A673 (cell line): ENCODE measurements at regions not wholly inside any gene's neighbourhood (a gene's known extent, or its start where the extent isn't known, plus 50 kb on each side); places are given as distances from the start of the nearest gene placed in this dataset.

Experiments used
- BruUV-seq: library from RNA; stranded (reverse); fragments of 400-500 nt; replicated peaks from 2 replicates; lab custom pipeline; 2021; lab: Mats Ljungman, UMichigan
- CTCF ChIA-PET: fragments of 300-600 bp; sonication (Branson Sonifier 250); formaldehyde crosslinking; loops from one replicate; lab custom pipeline; 2022; ENCODE audit warnings: antibody characterized with exemption; lab: Charles Lee
- POLR2A ChIA-PET: fragments of 300-600 bp; sonication (Branson Sonifier 250); formaldehyde crosslinking; loops from one replicate; lab custom pipeline; 2022; ENCODE audit warnings: antibody characterized with exemption; ENCODE audit not compliant: low non-redundant PET; lab: Charles Lee
- DNase-seq: peaks from one replicate; pipeline ENCODE4 v3.0.0-alpha.2; 2015; ENCODE audit warnings: low spot score
- H3K27ac ChIP-seq: fragments of 200-600 bp; sonication (generic); 2 replicates; pipeline ENCODE4 v1.5.1; 2016; ENCODE audit warnings: mixed run types, low read depth, mild to moderate bottlenecking, mixed read lengths, antibody characterized with exemption, low read length; ENCODE audit not compliant: poor library complexity, severe bottlenecking
- H3K27me3 ChIP-seq: fragments of 200-600 bp; sonication (generic); replicated peaks from 2 replicates; pipeline ENCODE4 v1.6.1; 2017; ENCODE audit warnings: mixed run types, low read depth, mild to moderate bottlenecking, mixed read lengths, antibody characterized with exemption, low read length; ENCODE audit not compliant: insufficient read depth, poor library complexity
- H3K36me3 ChIP-seq: fragments of 200-600 bp; sonication (generic); 2 replicates; pipeline ENCODE4 v1.6.1; 2016; ENCODE audit warnings: mixed run types, mild to moderate bottlenecking, mixed read lengths, antibody characterized with exemption, low read length; ENCODE audit not compliant: insufficient read depth, poor library complexity, severe bottlenecking
- H3K4me1 ChIP-seq: fragments of 200-600 bp; sonication (generic); 2 replicates; pipeline ENCODE4 v1.6.1; 2017; ENCODE audit warnings: mixed run types, mild to moderate bottlenecking, mixed read lengths, antibody characterized with exemption, low read length; ENCODE audit not compliant: insufficient read depth, poor library complexity, severe bottlenecking
- H3K4me3 ChIP-seq: fragments of 200-600 bp; sonication (generic); 2 replicates; pipeline ENCODE4 v1.5.1; 2016; ENCODE audit warnings: low read depth, mixed run types, mild to moderate bottlenecking, mixed read lengths, low read length; ENCODE audit not compliant: poor library complexity, severe bottlenecking
- H3K9me3 ChIP-seq: fragments of 200-600 bp; sonication (generic); 2 replicates; pipeline ENCODE4 v1.6.1; 2016; ENCODE audit warnings: mixed run types, low read depth, mild to moderate bottlenecking, mixed read lengths, antibody characterized with exemption, low read length; ENCODE audit not compliant: poor library complexity, severe bottlenecking
- EZH2 ChIP-seq: fragments of 200-600 bp; sonication (generic); IDR thresholded peaks from 2 replicates; pipeline ENCODE4 v1.6.1; 2017; ENCODE audit warnings: borderline replicate concordance, low read depth, mild to moderate bottlenecking, mixed read lengths, antibody characterized with exemption, low read length; ENCODE audit not compliant: poor library complexity, severe bottlenecking
- intact Hi-C: fragments of 100-400 bp; cut with micrococcal nuclease; formaldehyde crosslinking; loops from one replicate; pipeline ENCODE4 v1.10.0; 2022; ENCODE audit not compliant: unreplicated experiment
- TF ChIP-seq, protein P1 (sequence below): fragments of 300-800, 200-600 bp; sonication (generic); conservative IDR thresholded peaks from 2 replicates; pipeline ENCODE4 v1.5.1; 2017; ENCODE audit warnings: low read depth, mild to moderate bottlenecking, antibody characterized with exemption, low read length, moderate library complexity, mixed read lengths

DNA sequence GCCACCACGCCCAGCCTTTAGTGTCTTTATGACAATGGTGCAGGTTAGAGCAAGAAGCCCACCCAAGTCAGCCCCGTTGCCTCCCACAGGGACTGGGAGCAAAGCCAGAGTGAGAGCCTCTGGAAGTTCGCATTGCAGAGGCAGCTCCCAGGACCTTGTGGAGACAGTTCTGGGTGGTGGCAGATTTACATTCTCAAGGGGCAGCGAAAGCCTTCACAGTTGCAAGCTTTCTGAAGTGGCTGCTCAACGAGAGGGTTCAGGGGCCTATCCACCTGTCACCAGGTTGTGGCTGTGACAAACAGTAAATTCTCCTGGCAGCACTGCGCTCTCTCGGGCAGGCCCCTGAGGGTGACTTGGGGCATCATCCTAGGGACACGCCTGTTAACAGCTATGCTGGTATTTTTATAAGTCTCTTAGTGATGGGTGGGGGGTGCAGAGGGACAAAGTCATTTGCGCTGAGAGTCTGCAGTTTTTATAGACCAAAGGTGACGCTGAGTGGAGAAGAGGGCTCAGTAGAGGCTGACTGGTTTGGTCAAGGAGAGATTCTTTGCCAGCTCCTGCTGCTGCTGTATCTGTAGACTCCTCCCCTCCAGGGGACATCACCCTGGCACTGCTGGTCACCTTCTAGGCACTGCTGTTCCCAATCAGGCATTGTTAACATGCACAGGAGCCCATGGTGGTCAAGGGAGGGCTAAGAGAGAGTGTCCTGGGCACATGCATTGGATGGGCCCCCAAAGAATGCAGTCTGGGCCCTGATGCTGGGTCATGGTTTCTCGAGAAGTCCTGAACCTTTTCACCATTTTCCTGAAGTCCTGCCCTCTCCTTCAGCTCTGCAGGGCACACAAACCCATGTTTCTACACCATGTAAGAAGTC is 57.5 kb upstream of the KLF13 start:
- POLR2A ChIA-PET = no interaction called here
- Histone ChIP-seq H3K27ac (no peak overlapping the region), H3K27me3 (no peaks in the 10 kb centered on the region), H3K4me3 (no peak overlapping the region), H3K4me1 (no peaks in the 10 kb centered on the region), H3K9me3 (no peaks in the 10 kb centered on the region), H3K36me3 (no peaks in the 10 kb centered on the region)
- CTCF ChIA-PET = no interaction called here
- TF ChIP-seq EZH2 = no peak
- TF ChIP-seq, protein P1, sequence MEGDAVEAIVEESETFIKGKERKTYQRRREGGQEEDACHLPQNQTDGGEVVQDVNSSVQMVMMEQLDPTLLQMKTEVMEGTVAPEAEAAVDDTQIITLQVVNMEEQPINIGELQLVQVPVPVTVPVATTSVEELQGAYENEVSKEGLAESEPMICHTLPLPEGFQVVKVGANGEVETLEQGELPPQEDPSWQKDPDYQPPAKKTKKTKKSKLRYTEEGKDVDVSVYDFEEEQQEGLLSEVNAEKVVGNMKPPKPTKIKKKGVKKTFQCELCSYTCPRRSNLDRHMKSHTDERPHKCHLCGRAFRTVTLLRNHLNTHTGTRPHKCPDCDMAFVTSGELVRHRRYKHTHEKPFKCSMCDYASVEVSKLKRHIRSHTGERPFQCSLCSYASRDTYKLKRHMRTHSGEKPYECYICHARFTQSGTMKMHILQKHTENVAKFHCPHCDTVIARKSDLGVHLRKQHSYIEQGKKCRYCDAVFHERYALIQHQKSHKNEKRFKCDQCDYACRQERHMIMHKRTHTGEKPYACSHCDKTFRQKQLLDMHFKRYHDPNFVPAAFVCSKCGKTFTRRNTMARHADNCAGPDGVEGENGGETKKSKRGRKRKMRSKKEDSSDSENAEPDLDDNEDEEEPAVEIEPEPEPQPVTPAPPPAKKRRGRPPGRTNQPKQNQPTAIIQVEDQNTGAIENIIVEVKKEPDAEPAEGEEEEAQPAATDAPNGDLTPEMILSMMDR = no peak
- intact Hi-C loops = no loop called here
- DNase-seq = no peak
- no TSS peak for BruUV-seq

DNA sequence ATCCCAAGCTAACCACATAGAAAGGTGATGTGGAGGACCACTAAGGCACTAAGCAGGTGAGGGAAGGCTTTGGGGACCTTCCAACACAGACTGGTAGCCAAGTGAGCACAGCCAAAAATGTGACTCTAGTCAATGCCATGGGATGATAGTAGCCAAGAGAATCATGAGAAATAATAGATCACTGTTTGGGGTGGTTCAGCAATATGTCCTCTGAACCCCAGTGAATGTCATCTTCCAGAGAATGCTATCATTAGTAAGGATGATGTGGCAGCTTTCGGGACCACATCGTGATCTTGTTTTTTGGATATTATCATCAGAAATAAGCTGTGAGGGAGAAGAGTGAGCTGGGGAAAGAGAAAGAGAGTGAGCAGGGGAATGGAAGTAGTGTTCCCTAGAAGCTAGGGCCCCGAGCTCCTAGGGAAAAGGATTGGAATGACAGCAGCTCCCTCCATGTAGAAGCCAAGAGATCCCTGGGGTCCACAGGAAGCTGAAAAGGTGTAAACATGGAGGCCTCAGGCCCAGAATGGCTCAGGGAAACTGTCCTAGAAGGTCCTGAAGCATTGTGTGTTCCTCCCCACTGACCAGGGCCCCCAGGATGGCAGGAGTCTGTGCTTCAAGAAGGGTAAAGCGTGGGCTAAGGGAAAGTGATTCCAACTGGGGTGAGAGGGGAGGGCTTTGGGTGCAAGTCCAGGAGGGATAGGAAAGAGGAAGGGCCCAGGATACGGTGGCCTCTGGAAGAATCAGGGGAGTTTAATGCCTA is 56.6 kb upstream of the KLF13 start:
- Histone ChIP-seq H3K4me3 (no peak overlapping the region), H3K36me3 (no peaks in the 10 kb centered on the region), H3K27ac (no peak overlapping the region), H3K4me1 (no peaks in the 10 kb centered on the region), H3K27me3 (no peaks in the 10 kb centered on the region), H3K9me3 (no peaks in the 10 kb centered on the region)
- POLR2A ChIA-PET = no interaction called here
- no TSS peak for BruUV-seq
- no peak for DNase-seq
- intact Hi-C loops = no loop called here
- no peak for TF ChIP-seq EZH2
- TF ChIP-seq, protein P1 = no peak
- CTCF ChIA-PET = no interaction called here

DNA sequence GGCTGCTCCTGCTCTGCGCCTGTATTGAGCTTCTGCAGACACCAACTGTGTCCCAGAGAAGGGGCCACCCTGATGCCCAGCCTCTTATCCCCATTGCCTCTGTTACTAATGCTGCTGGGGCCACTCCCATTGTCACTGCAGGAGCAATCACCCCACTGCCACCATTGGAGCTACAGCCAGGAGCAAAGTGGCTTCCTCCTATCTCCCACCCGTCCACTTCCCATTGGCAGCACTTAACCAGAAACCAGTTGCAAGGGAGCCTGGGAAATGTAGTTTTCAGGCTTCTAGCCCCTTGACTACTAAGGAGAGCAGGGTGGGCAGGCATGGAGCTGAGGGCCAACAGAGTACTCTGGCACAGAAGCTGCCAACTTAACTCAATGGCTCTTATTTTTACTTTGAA is 55.9 kb upstream of the KLF13 start:
- no peaks in the 10 kb centered on the region for H3K9me3 ChIP-seq
- H3K36me3 ChIP-seq = no peaks in the 10 kb centered on the region
- TF ChIP-seq, protein P1 = no peak
- no peak for TF ChIP-seq EZH2
- H3K4me3 ChIP-seq = no peak overlapping the region
- DNase-seq = peak; percentile 29
- POLR2A ChIA-PET = no interaction called here
- CTCF ChIA-PET = no interaction called here
- intact Hi-C loops = no loop called here
- no TSS peak for BruUV-seq
- H3K27me3 ChIP-seq = no peaks in the 10 kb centered on the region
- no peaks in the 10 kb centered on the region for H3K4me1 ChIP-seq
- no peak overlapping the region for H3K27ac ChIP-seq
